Adrenal gland (tissue), 9 donors: ENCODE measurements at regions not wholly inside any gene's neighbourhood (a gene's known extent, or its start where the extent isn't known, plus 50 kb on each side); places are given as distances from the start of the nearest gene placed in this dataset.

Source experiments
- DNase-seq, 7 donors: peaks; one replicate each; pipeline ENCODE4 v3.0.0-alpha.2; 2019 to 2020
- H3K27ac ChIP-seq, 5 donors: fragments of 200-600 bp; sonication (generic) in 4 of 5; 1 replicate in 3 of 5; 2 replicates in 2 of 5; pipeline versions ENCODE4 v1.5.1 to v1.8.0; 2016 to 2020; ENCODE audit warnings: mild to moderate bottlenecking in 1 of 5
- H3K27me3 ChIP-seq: fragments of 200-600 bp; 2 replicates; pipeline ENCODE4 v1.8.0; 2021
- H3K36me3 ChIP-seq, 2 donors: fragments of 200-600 bp; replicated peaks in 1 of 2; 1 replicate in 1 of 2; 2 replicates in 1 of 2; pipeline versions ENCODE4 v1.5.1 to v1.8.0; 2018 to 2022
- H3K4me1 ChIP-seq, 2 donors: fragments of 200-600 bp; replicated peaks in 1 of 2; 1 replicate in 1 of 2; 2 replicates in 1 of 2; pipeline versions ENCODE4 v1.5.1 to v1.8.0; 2018 to 2021
- H3K4me3 ChIP-seq, 4 donors: fragments of 200-600 bp; sonication (generic) in 3 of 4; one replicate each; pipeline ENCODE4 v1.5.1; 2016 to 2018
- H3K9me3 ChIP-seq, 3 donors: fragments of 200-600 bp; sonication (generic) in 1 of 3; replicated peaks in 1 of 3; 1 replicate in 2 of 3; 2 replicates in 1 of 3; pipeline versions ENCODE4 v1.5.1 to v1.8.0; 2016 to 2021
- POLR2A ChIP-seq, 2 donors: fragments of 450-650 bp; IDR thresholded peaks; one replicate each; pipeline ENCODE4 v1.6.1; 2017; ENCODE audit warnings: antibody characterized with exemption in 2 of 2, mild to moderate bottlenecking in 2 of 2, moderate library complexity in 1 of 2
- WGBS, 4 donors: extraction: QIAGEN DNeasy Blood & Tissue Kit in 2 of 4; methylation state at CpG; one replicate each; pipeline versions ENCODE4 v1.1.5 to v1.1.7; 2013 to 2017; 5-methylcytosine and 5-hydroxymethylcytosine counted together
- intact Hi-C, 2 donors: fragments of 100-400 bp; cut with DNase I; formaldehyde crosslinking; loops; one replicate each; pipeline versions ENCODE4 v1.14.1 to v1.15.0; 2022 to 2023
- TF ChIP-seq, protein P1 (sequence below), 6 experiments: fragments of 450-650 bp in 4 of 6; fragments of 200-600 bp in 2 of 6; sonication (generic) in 1 of 6; IDR thresholded peaks; 1 replicate in 5 of 6; 2 replicates in 1 of 6; pipeline versions ENCODE4 v1.5.1 to v1.8.0; 2016 to 2021; ENCODE audit warnings: antibody characterized with exemption in 6 of 6, mild to moderate bottlenecking in 2 of 6, moderate library complexity in 1 of 6
- donor health status: healthy with polysubstance abuse.
- donor health status: Bipolar disorder and iron deficiency.
- donor health status: DM: yes; HTN: yes; CAD: no.
- donor health status: DM: no; HTN: no; CAD: no.
- donor health status: DM: no; HTN: no; CAD: no.

DNA sequence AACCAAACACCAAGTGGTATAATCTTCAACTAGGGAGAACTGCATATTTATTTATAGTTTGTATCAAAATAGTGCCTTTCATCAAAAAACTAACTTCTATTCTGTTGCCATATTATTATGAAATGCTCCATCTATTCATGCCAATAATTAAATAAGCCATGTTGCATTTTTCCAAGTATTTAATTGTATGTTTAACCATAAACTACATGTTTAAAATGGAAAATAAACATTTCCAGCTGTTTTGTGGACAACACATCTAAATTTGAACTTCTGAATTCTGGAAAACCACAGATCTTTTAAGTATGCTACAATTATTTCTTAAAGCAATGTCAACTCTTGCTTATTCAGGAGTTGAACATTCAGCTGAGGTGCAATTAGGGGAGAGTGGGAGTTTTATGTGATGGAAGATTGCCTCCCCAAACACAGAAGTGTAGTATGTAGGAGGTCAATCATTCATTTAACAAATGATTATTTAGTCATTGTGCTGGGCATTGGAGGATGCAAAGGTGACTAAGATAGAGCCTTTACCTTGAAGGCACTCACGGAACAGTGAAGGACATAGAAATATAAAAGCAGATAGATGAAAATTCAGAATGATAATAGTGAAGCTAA is 80.7 kb upstream of the PPP1R3C start:
- TF ChIP-seq, protein P1, sequence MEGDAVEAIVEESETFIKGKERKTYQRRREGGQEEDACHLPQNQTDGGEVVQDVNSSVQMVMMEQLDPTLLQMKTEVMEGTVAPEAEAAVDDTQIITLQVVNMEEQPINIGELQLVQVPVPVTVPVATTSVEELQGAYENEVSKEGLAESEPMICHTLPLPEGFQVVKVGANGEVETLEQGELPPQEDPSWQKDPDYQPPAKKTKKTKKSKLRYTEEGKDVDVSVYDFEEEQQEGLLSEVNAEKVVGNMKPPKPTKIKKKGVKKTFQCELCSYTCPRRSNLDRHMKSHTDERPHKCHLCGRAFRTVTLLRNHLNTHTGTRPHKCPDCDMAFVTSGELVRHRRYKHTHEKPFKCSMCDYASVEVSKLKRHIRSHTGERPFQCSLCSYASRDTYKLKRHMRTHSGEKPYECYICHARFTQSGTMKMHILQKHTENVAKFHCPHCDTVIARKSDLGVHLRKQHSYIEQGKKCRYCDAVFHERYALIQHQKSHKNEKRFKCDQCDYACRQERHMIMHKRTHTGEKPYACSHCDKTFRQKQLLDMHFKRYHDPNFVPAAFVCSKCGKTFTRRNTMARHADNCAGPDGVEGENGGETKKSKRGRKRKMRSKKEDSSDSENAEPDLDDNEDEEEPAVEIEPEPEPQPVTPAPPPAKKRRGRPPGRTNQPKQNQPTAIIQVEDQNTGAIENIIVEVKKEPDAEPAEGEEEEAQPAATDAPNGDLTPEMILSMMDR (IDR thresholded peaks at IDR 0.05) = no peak
- TF ChIP-seq POLR2A (IDR thresholded peaks at IDR 0.05) = no peak
- no peak overlapping the region for H3K27ac ChIP-seq
- no peaks in the 10 kb centered on the region for H3K9me3 ChIP-seq
- intact Hi-C loops = no loop called here
- no peak for DNase-seq
- H3K4me3 ChIP-seq = no peak overlapping the region
- WGBS, 4 donors = 36 to 52% (median 45%) methylated on average over 1 of the region's 1 CpG
- H3K27me3 ChIP-seq = no peaks in the 10 kb centered on the region
- H3K36me3 ChIP-seq = no peaks in the 10 kb centered on the region
- H3K4me1 ChIP-seq = peaks cover 0 to 5% of the 10 kb centered on the region in 2 donors

DNA sequence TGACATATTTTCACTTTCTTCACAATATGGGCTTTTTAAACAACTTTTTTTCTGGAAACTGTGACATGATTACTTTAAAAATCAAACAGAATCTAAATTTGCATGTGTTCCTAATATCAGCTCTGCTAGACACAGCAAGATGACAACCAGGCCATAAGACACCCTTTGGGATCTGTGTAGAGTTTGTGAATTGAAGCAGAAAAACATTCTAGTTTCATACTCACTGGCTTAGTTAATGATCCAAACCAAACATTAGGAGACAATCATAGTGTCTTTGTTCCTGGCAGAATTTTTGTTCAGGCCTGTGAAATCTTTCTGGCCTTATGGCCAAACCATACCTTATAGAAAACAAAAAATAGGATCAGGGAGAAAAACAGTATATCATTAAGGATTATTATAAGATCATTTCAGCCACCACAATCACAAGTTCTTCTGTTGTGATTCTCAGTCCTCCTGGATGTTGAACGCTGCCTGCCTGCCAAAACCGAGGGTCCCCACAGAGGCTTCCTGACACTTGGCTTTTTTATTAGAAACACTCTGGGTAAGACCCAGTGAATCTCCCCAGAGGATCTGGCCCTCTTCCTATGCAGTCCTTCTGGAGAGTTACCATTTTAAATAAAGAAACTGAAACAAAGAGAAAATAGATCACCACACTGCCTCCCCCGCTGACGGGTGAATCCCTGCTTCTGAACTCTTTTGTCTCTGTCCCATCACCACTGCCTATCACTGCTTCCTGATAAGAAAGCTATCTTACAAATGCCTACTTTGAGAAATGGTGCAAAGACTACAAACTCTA is 79.2 kb upstream of the PPP1R3C start:
- Histone ChIP-seq H3K36me3 (no peaks in the 10 kb centered on the region), H3K4me3 (no peak overlapping the region), H3K9me3 (no peaks in the 10 kb centered on the region), H3K27ac (no peak overlapping the region), H3K4me1 (peaks cover 0 to 5% of the 10 kb centered on the region in 2 donors), H3K27me3 (no peaks in the 10 kb centered on the region)
- intact Hi-C loops = no loop called here
- 39 to 64% (median 48%) methylated on average over 4 of the region's 4 CpGs for WGBS, 4 donors
- TF ChIP-seq POLR2A (IDR thresholded peaks at IDR 0.05) = no peak
- TF ChIP-seq, protein P1 (IDR thresholded peaks at IDR 0.05) = no peak
- DNase-seq = no peak

DNA sequence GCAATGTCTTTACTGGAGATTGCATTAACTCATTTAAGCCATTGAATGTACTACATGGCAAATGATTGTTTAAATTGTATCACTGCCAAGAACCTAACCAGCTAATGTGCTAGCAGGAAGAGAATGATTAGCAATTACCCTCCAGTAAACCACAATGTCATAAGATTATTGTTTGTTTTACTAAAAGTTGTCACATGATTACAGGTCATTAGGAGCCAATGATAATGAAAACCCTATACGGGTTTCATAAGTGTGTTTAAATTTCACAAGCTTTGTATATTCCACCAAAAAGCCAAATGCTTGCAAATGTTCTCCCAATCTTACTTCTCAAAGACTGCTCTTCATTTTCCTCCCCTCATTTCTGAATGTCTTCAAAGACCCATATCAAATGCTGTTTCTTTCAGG is 76.5 kb upstream of the PPP1R3C start:
- no peaks in the 10 kb centered on the region for H3K36me3 ChIP-seq
- no peaks in the 10 kb centered on the region for H3K27me3 ChIP-seq
- H3K4me3 ChIP-seq = no peak overlapping the region
- no peak overlapping the region for H3K27ac ChIP-seq
- WGBS, 4 donors = 50 to 72% (median 62%) methylated on average over 1 of the region's 1 CpG
- peaks cover 0 to 5% of the 10 kb centered on the region in 2 donors for H3K4me1 ChIP-seq
- intact Hi-C loops = no loop called here
- H3K9me3 ChIP-seq = no peaks in the 10 kb centered on the region
- no peak for DNase-seq
- no peak for TF ChIP-seq POLR2A (IDR thresholded peaks at IDR 0.05)
- TF ChIP-seq, protein P1 (IDR thresholded peaks at IDR 0.05) = no peak

DNA sequence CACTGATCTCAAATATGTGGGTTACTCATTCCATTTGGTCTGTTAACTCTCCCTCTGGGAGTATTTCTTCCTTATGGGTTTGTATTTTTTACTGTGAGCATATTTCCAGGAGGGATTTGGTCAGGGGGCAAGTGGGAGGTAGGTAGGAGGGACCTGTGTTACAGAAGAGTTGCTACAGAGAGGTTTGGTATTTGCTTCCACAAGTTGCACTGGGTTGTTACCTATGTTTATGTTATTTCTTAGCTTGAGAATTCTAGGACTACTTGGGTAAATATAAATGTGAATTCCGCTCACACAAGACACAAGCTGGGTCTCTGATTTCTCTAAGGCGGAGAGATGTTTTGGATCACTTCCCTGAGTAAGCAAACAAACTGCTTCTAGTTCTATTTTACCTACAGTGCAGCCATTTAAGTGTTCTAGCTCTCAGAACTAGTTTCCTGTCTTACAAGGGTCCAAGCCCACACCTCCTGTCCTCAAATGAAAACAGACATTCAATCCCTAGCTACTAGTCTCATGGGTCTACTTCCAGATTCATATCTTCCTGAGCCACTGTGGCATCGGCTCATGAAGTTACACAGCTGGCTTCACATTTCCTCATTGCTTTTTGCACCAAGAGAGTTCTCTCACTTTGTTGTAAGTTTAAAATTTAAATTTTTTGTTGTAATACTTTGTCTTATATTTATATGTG is 75.4 kb upstream of the PPP1R3C start:
- Histone ChIP-seq H3K36me3 (no peaks in the 10 kb centered on the region), H3K27me3 (no peaks in the 10 kb centered on the region), H3K27ac (no peak overlapping the region), H3K9me3 (no peaks in the 10 kb centered on the region), H3K4me3 (no peak overlapping the region), H3K4me1 (peaks cover 0 to 5% of the 10 kb centered on the region in 2 donors)
- intact Hi-C loops = no loop called here
- TF ChIP-seq, protein P1 (IDR thresholded peaks at IDR 0.05) = no peak
- TF ChIP-seq POLR2A (IDR thresholded peaks at IDR 0.05) = no peak
- WGBS, 4 donors = 74 to 94% (median 83%) methylated on average over 3 of the region's 3 CpGs
- no peak for DNase-seq
